Heart right ventricle (tissue), 16 donors: ENCODE measurements at regions not wholly inside any gene's neighbourhood (a gene's known extent, or its start where the extent isn't known, plus 50 kb on each side); places are given as distances from the start of the nearest gene placed in this dataset.

Experiments used
- ATAC-seq, 8 donors: fragments of 200-7000 bp; cut with Tn5 transposase; one replicate each; pipeline ENCODE4 v1.9.1; 2020; ENCODE audit warnings: mild to moderate bottlenecking in 8 of 8, moderate library complexity in 8 of 8, moderate number of reproducible peaks in 1 of 8
- DNase-seq, 2 donors: peaks; one replicate each; pipeline ENCODE4 v3.0.0-alpha.2; 2020
- H3K27ac ChIP-seq, 10 donors: fragments of 200-600 bp; sonication (generic) in 2 of 10; one replicate each; pipeline versions ENCODE4 v1.5.0 to v1.8.0; 2020 to 2022; ENCODE audit warnings: mild to moderate bottlenecking in 3 of 10
- H3K27me3 ChIP-seq, 7 donors: fragments of 200-600 bp; one replicate each; pipeline ENCODE4 v1.8.0; 2021 to 2022; ENCODE audit warnings: mild to moderate bottlenecking in 2 of 7
- H3K36me3 ChIP-seq, 9 donors: fragments of 200-600 bp; sonication (generic) in 1 of 9; one replicate each; pipeline versions ENCODE4 v1.5.0 to v1.8.0; 2020 to 2022; ENCODE audit warnings: mild to moderate bottlenecking in 2 of 9
- H3K4me1 ChIP-seq, 9 donors: fragments of 200-600 bp; sonication (generic) in 1 of 9; one replicate each; pipeline versions ENCODE4 v1.5.0 to v1.8.0; 2020 to 2022; ENCODE audit warnings: mild to moderate bottlenecking in 4 of 9
- H3K4me3 ChIP-seq, 10 donors: fragments of 200-600 bp; sonication (generic) in 2 of 10; one replicate each; pipeline versions ENCODE4 v1.5.0 to v1.8.0; 2020 to 2022; ENCODE audit warnings: mild to moderate bottlenecking in 7 of 10, moderate library complexity in 2 of 10
- H3K9me3 ChIP-seq, 11 donors: fragments of 200-600 bp in 10 of 11; sonication (generic) in 2 of 11; one replicate each; pipeline versions ENCODE4 v1.5.0 to v1.8.0; 2013 to 2022; ENCODE audit warnings: mild to moderate bottlenecking in 2 of 11, control low read depth in 1 of 11, moderate library complexity in 1 of 11
- CTCF ChIP-seq, 9 donors: fragments of 200-600 bp; sonication (generic) in 2 of 9; IDR thresholded peaks; one replicate each; pipeline versions ENCODE4 v1.5.0 to v1.8.0; 2021 to 2022; ENCODE audit warnings: antibody characterized with exemption in 9 of 9, mild to moderate bottlenecking in 5 of 9, moderate library complexity in 1 of 9
- WGBS, 2 donors: extraction: QIAGEN DNeasy Blood & Tissue Kit; methylation state at CpG; one replicate each; pipeline ENCODE4 v1.1.7; 2013; ENCODE audit warnings: inconsistent platforms in 1 of 2; 5-methylcytosine and 5-hydroxymethylcytosine counted together
- intact Hi-C, 10 donors: fragments of 100-400 bp; cut with DNase I; formaldehyde crosslinking; loops; one replicate each; pipeline versions ENCODE4 v1.11.1 to v1.14.2; 2022
- donor health status: Arrhythmogenic right ventricular cardiomyopathy.
- donor health status: ischemic (EF 13 %, LVEDD 7.1; RV severe dilation, severe dysfunction).
- donor health status: healthy with polysubstance abuse.
- donor health status: DM: no; HTN: yes; CAD: no.
- donor health status: DM: no; HTN: no; CAD: no.
- donor health status: ischemic (EF 25% LVEDD 6.9; RV normal size, moderate dysfunction).
- donor health status: ischemic (EF 25% LVEDD 5.7; RV mildly dilated, moderate dysfunction).
- donor health status: healthy.
- donor health status: DM: yes; HTN: yes; CAD: no.
- donor health status: Ischemic cardiomyopathy.
- donor health status: ischemic (EF 35%, LVEDD 5.7; RV mildly dilated, moderate dysfunction).
- donor health status: nonischemic (EF 11% LVEDD 7.7; RV severe dilation, severe dysfunction).
- donor health status: DM: yes; HTN: yes; CAD: no.
- donor health status: PGD.
- donor health status: ischemic (EF 29% LVEDD 5.4; RV normal size, mild dysfunction).
- donor health status: nonischemic (EF 23%, LVEDD 6.1; RV moderate dilation, normal function).

DNA sequence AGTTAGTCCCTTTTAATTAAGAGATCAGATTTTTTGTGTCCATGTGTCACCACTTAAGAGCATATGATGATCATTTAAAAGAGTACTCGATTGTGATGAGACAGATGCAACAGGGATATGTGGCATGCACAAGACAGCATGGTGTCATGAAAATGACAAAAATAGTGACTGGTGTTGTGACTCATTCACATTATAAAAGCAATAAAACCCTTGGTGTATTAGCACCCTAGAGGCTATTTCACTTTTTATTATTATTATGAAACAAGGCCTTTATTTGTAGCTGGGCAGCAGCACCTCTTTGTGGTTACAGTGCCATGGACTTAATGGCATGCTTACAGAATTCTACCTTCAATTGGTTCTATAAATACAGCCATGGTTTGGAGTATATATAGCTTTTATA, 1296.0 kb upstream of the ZEB2 start:
- Histone ChIP-seq H3K27me3 (no peaks in the 10 kb centered on the region), H3K27ac (no peak overlapping the region), H3K4me3 (no peak overlapping the region), H3K36me3 (no peaks in the 10 kb centered on the region), H3K9me3 (no peaks in the 10 kb centered on the region), H3K4me1 (peaks cover 0 to 13% (median 0%) of the 10 kb centered on the region in 9 donors)
- DNase-seq, result no peak
- ATAC-seq, result no peak
- WGBS, 2 donors, result 82 to 88% methylated on average over 1 of the region's 1 CpG
- no peak for TF ChIP-seq CTCF (IDR thresholded peaks at IDR 0.05)
- intact Hi-C loops, result no loop called here

- no peak for DNase-seq
- intact Hi-C loops, result no loop called here
Measured at GRCh38 chr2:145813481-145813880, 1293.6 kb upstream of the ZEB2 start.

GRCh38 chr2:145812165-145812554, 1292.2 kb upstream of the ZEB2 start:
- TF ChIP-seq CTCF (IDR thresholded peaks at IDR 0.05), result no peak
- H3K4me1 ChIP-seq, result peaks cover 0 to 13% (median 0%) of the 10 kb centered on the region in 9 donors
- H3K4me3 ChIP-seq, result no peak overlapping the region
- no peak for ATAC-seq
- H3K27me3 ChIP-seq, result no peaks in the 10 kb centered on the region
- no peaks in the 10 kb centered on the region for H3K9me3 ChIP-seq
- H3K36me3 ChIP-seq, result no peaks in the 10 kb centered on the region
- no peak for DNase-seq
- intact Hi-C loops, result no loop called here
- 67 to 79% methylated on average over 2 of the region's 2 CpGs for WGBS, 2 donors
- peak overlapping the region in 3 of 10 donors; percentile 0 to 78 (median 29) for H3K27ac ChIP-seq

More at GRCh38 chr2:145813481-145813880, 1293.6 kb upstream of the ZEB2 start:
- H3K4me3 ChIP-seq, result no peak overlapping the region
- no peak overlapping the region for H3K27ac ChIP-seq
- WGBS, 2 donors, result 24 to 31% methylated on average over 3 of the region's 3 CpGs
- H3K27me3 ChIP-seq, result no peaks in the 10 kb centered on the region
- no peaks in the 10 kb centered on the region for H3K9me3 ChIP-seq
- peaks cover 0 to 13% (median 0%) of the 10 kb centered on the region in 9 donors for H3K4me1 ChIP-seq
- H3K36me3 ChIP-seq, result no peaks in the 10 kb centered on the region
- TF ChIP-seq CTCF (IDR thresholded peaks at IDR 0.05), result no peak
- peak in 1 of 8 donors; percentile 29 for ATAC-seq

DNA sequence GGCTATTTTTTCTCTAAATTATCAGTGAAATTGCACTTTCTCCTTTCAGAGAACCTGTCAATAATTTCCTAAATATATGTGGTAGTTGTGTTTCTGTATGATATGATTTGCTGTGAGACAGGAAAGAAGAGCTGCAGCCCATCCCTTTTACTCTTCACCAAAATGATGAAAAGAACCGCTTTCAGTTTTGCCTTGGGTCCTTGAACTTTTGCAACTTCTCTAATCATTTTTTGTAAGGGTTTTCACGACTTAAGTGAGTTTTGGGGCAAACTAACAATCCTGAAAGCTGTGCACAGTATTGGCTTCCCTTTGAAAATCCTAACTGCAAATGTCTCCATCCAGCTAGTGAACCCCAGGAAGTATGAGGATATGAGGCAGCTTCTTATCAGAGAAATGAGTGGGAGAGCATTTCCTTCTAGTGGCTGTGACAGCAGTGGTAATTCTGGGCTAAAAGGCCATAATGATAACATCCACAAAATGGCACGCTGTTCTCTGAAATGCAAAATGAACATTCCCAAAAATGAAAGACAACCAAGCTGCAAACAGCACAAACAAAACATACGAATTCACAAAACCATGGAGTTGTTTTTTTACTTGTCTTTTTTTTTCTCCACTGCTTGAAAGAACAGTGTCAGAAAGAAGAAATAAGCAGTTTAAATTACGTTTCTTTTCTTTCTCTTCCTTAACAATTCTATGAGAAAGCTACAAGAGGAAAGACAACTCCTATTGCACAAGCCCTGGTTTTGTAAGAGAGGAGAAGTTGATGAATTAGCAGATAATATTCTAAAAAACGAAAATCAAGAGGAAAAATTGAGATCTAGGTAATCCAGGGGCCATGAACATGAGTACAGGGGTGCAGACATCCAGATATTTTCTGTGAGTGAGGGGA, 1291.6 kb upstream of the ZEB2 start:
- Histone ChIP-seq H3K27me3 (no peaks in the 10 kb centered on the region), H3K4me1 (peaks cover 0 to 13% (median 0%) of the 10 kb centered on the region in 9 donors), H3K9me3 (no peaks in the 10 kb centered on the region), H3K36me3 (no peaks in the 10 kb centered on the region), H3K4me3 (peak overlapping the region in 2 of 10 donors; percentile 10), H3K27ac (peak overlapping the region in 3 of 10 donors; percentile 0 to 78 (median 29))
- DNase-seq (no peak), ATAC-seq (peak in 2 of 8 donors; percentile 25 to 63)
- no peak for TF ChIP-seq CTCF (IDR thresholded peaks at IDR 0.05)
- intact Hi-C loops, result no loop called here
- WGBS, 2 donors, result 34 to 46% methylated on average over 6 of the region's 6 CpGs
